ENCODE measurements at regions not wholly inside any gene's neighbourhood (a gene's known extent, or its start where the extent isn't known, plus 50 kb on each side); places are given as distances from the start of the nearest gene placed in this dataset.

- TF ChIP-seq CREB3 (tag; conservative IDR thresholded peaks at IDR 0.05; ENCODE audit: low read depth) (no peak), PHF21A (IDR thresholded peaks at IDR 0.05; ENCODE audit: borderline replicate concordance, low read depth) (no peak), L3MBTL2 (IDR thresholded peaks at IDR 0.05) (no peak), HDAC6 (IDR thresholded peaks at IDR 0.05; ENCODE audit: low read depth, low read length) (no peak), ZBTB9 (CRISPR knock-in tag; IDR thresholded peaks at IDR 0.05) (no peak), ZC3H4 (CRISPR knock-in tag; IDR thresholded peaks at IDR 0.05; ENCODE audit: borderline replicate concordance) (no peak), MTF1 (CRISPR knock-in tag; IDR thresholded peaks at IDR 0.05; ENCODE audit: borderline replicate concordance) (no peak)
Observed at GRCh38 chr12:124175704-124176103, 119.2 kb upstream of the RFLNA start (continued).

- Histone ChIP-seq H3K4me2 (ENCODE audit: insufficient read depth, low read length) (no peak overlapping the region), H2AFZ (ENCODE audit: low read depth, low read length) (no peak overlapping the region), H4K20me1 (replicated peaks; ENCODE audit: control insufficient read depth, insufficient read depth, low read length) (no peaks in the 10 kb centered on the region; the same call in 1 of the 2 replicates), H3K9me1 (ENCODE audit: control insufficient read depth, insufficient read depth, low read length) (no peaks in the 10 kb centered on the region), H3K79me2 (ENCODE audit: control insufficient read depth, insufficient read depth, low read length) (no peaks in the 10 kb centered on the region), H3K4me3 (no peak overlapping the region), H3K4me1 (replicated peaks in 1 of 2; ENCODE audit: control insufficient read depth in 2 of 2, insufficient read depth in 2 of 2, low read length in 2 of 2) (peaks cover 2 to 3% of the 10 kb centered on the region in 2 experiments; a peak in 2 of 5 replicates), H3K9ac (ENCODE audit: insufficient read depth in 1 of 2, low read depth in 2 of 2, low read length in 2 of 2) (no peak overlapping the region), H3K27ac (ENCODE audit: extremely low read depth, low read depth, low read length) (no peak overlapping the region), H3K9me3 (replicated peaks; ENCODE audit: control insufficient read depth, insufficient read depth, low read depth, low read length) (no peaks in the 10 kb centered on the region), H3K36me3 (ENCODE audit: control insufficient read depth, insufficient read depth, low read length) (no peaks in the 10 kb centered on the region), H3K27me3 (ENCODE audit: control insufficient read depth in 2 of 2, insufficient read depth in 2 of 2, low read length in 2 of 2) (peaks cover 31 to 56% of the 10 kb centered on the region in 2 experiments)
- intact Hi-C loops (cut with micrococcal nuclease) (no loop called here), in situ Hi-C loops (cut with MboI) (no loop called here)
- ChIA-PET CTCF (ENCODE audit: low intra/inter-chr PET ratio) (no interaction called here), POLR2A (interaction anchor here (0.5 to 1.2 kb wide), 2 partner anchors 13 to 40 kb away, joined by 3 read pairs; no protein-coding TSS in a partner anchor)
- FAIRE-seq, result no peak
- ATAC-seq, result no peak
- no TSS peak for BruUV-seq (replicated peaks)
- DNase-seq (ENCODE audit: extremely low read depth in 1 of 4, low spot score in 3 of 4), result no peak
- WGBS (ENCODE audit: insufficient coverage, low coverage, missing lambda C conversion rate), result 8% methylated on average over 10 of the region's 10 CpGs
- TF ChIP-seq U2AF1 (optimal IDR thresholded peaks at IDR 0.05; ENCODE audit: low read depth, low read length), result no peak
- no peak for TF ChIP-seq CBFB (CRISPR knock-in tag; IDR thresholded peaks at IDR 0.05)
- TF ChIP-seq CAMTA2 (CRISPR knock-in tag; conservative IDR thresholded peaks at IDR 0.05), result no peak
- no peak for TF ChIP-seq ARID1B (IDR thresholded peaks at IDR 0.05)
- no peak for TF ChIP-seq ATF2 (CRISPR knock-in tag; IDR thresholded peaks at IDR 0.05)
- TF ChIP-seq ZNF644 (tag; IDR thresholded peaks at IDR 0.05; ENCODE audit: low read depth), result no peak
- TF ChIP-seq GTF2E2 (tag; IDR thresholded peaks at IDR 0.05), result no peak
- TF ChIP-seq TBL1XR1 (IDR thresholded peaks at IDR 0.05; ENCODE audit: low read length in 2 of 2), result no peak
Observed at GRCh38 chr12:124177276-124177950, 117.5 kb upstream of the RFLNA start.
